ENCODE measurements at regions not wholly inside any gene's neighbourhood (a gene's known extent, or its start where the extent isn't known, plus 50 kb on each side); places are given as distances from the start of the nearest gene placed in this dataset.

DNA sequence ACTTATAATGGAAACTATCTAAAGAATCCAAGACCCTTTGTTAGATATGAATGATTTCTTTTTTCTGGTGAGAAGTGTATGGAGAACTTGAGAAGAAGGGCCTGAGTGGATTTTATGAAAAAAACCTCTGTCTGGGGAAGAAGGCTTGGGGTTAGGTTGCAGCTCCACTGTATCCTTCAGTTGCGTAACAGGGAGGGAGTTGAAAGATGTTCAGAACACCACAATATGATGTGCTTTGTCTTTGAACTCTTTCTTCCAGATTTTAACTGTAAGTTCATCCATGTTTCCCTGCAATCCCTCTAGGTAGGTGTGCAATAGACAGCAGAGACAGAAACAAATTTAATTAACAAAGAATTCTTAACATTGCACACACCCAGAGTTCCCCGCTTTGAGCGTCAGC, 125.8 kb upstream of the NFIA start:
- TF ChIP-seq, protein P1, sequence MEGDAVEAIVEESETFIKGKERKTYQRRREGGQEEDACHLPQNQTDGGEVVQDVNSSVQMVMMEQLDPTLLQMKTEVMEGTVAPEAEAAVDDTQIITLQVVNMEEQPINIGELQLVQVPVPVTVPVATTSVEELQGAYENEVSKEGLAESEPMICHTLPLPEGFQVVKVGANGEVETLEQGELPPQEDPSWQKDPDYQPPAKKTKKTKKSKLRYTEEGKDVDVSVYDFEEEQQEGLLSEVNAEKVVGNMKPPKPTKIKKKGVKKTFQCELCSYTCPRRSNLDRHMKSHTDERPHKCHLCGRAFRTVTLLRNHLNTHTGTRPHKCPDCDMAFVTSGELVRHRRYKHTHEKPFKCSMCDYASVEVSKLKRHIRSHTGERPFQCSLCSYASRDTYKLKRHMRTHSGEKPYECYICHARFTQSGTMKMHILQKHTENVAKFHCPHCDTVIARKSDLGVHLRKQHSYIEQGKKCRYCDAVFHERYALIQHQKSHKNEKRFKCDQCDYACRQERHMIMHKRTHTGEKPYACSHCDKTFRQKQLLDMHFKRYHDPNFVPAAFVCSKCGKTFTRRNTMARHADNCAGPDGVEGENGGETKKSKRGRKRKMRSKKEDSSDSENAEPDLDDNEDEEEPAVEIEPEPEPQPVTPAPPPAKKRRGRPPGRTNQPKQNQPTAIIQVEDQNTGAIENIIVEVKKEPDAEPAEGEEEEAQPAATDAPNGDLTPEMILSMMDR (IDR thresholded peaks at IDR 0.05; ENCODE audit: low read depth, low read length, missing control alignments): no peak
- in situ Hi-C loops (cut with HindIII; ENCODE audit: low sequenced_read_pairs): loop anchor here (5.0 kb wide), 1 partner anchor 89 kb away; no protein-coding TSS in a partner anchor
- DNase-seq (ENCODE audit: low read depth): no peak
- no peak overlapping the region for H3K4me3 ChIP-seq (ENCODE audit: low read depth, low read length)

DNA sequence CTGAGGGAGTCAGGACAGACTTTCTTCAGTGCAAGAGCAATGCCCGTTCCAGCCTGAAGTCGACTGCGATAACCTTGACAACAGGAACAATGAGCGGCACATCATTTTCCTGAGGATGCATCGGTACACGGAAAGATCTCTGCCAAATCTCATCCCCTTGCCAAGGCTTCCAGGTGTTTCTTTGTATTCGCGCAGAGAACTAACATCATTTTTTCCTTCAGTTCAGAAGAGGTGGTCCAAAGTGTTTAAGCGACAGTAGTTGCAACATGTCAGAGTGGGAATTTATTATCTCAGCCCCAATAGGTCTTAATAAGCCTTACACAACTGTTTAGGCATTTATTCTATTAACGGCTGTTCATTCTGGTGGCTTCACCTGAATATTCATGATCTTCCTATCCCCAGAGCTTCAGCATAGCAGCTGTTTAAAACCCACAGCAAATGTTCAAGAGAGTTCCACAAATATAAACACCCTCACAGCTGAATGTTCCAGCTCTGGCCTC, 129.7 kb upstream of the NFIA start:
- TF ChIP-seq, protein P1 (IDR thresholded peaks at IDR 0.05; ENCODE audit: low read depth, low read length, missing control alignments): no peak
- no peak for DNase-seq (ENCODE audit: low read depth)
- H3K4me3 ChIP-seq (ENCODE audit: low read depth, low read length): no peak overlapping the region
- in situ Hi-C loops (cut with HindIII; ENCODE audit: low sequenced_read_pairs): no loop called here

DNA sequence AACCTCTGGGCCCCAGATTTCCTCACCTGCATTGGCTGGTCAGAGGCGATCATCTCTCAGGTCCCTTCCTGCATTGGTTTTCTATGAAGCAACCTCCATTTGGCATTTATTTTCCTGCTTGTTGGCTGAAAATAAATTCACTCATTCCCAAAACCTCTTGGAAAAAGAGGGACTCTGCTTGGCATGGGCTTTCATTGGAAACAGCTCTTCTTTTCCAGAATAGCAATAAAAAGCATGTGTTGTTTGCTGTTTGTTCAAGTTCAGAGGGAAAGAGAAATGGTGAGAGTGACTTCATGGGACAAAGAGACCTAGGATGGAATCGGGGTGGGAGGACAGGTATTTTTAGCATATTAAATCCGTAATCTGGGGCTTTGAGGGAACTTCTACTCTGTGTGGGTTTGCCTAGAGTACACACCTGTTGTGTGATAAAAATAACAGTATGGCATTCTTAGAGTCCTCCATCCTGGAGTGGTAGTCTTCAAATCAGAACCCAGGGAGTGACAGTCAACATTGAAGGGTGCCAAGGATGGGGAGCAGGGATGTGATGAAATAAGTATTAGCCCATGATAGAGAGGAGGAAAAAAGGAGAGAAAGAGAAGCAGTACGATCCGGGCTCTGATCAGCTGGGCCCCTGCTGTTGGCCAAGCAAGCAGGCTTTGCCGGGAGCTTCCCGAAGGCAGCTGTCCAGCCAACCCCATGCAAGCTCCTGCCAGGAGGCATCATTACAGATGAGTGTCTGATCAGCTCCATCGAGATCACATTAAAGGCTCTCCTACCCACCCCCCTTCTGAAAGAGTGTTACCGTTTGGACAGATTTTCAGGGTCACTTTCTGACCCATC, 131.9 kb upstream of the NFIA start:
- TF ChIP-seq, protein P1 (IDR thresholded peaks at IDR 0.05; ENCODE audit: low read depth, low read length, missing control alignments): no peak
- DNase-seq (ENCODE audit: low read depth): no peak
- in situ Hi-C loops (cut with HindIII; ENCODE audit: low sequenced_read_pairs): no loop called here
- no peak overlapping the region for H3K4me3 ChIP-seq (ENCODE audit: low read depth, low read length)

DNA sequence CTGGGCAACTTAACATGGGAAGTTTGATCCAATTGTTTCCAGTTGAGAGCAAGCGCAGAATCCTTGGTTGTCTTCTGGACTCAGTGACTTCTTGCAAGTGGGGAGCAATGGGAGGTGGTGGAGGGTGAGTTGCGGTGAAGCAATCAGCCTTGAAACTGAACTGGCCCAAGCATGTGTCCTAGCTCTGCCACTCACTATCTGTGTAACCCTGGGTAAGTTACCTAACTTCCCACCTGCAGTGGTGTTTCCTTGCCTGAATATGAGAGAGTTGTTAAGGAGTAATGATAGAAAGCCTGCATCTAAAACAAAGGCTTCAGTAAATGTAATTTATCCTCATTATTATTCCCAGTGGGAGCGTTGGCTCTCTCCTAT, 132.5 kb upstream of the NFIA start:
- TF ChIP-seq, protein P1 (IDR thresholded peaks at IDR 0.05; ENCODE audit: low read depth, low read length, missing control alignments): no peak
- in situ Hi-C loops (cut with HindIII; ENCODE audit: low sequenced_read_pairs): no loop called here
- no peak for DNase-seq (ENCODE audit: low read depth)
- H3K4me3 ChIP-seq (ENCODE audit: low read depth, low read length): no peak overlapping the region

DNA sequence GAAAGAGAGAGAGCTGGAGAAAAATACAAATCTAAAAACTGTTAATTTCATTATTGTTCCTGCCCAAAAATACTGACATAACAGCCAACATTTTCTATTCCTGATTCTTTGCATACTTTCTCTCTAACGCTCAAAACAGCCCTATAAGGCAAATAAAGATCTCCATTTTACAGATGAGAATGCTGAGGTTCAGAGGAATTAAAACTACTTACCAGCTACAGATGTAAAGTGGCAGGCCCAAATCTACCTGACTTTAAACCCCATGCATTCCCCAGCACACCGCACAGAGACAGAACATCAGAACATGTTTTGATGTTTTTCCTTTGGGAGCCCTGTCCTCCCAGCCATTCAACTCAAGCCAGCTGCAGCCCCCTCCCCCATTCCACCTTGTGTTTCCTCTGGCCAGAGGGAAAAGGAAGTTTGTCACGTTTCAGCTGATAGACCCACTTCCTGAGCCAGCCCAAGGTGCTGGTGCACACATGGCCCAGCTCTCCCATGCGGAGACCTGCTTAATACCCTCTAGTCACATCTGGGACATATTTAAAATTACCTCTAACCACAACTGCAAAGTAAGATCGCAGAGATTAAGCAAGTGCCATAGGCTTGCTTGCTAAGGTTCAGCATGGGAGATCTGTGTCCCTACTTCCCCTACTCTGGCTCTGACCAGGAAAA, 133.1 kb upstream of the NFIA start:
- H3K4me3 ChIP-seq (ENCODE audit: low read depth, low read length): no peak overlapping the region
- TF ChIP-seq, protein P1 (IDR thresholded peaks at IDR 0.05; ENCODE audit: low read depth, low read length, missing control alignments): no peak
- in situ Hi-C loops (cut with HindIII; ENCODE audit: low sequenced_read_pairs): no loop called here
- DNase-seq (ENCODE audit: low read depth): no peak

DNA sequence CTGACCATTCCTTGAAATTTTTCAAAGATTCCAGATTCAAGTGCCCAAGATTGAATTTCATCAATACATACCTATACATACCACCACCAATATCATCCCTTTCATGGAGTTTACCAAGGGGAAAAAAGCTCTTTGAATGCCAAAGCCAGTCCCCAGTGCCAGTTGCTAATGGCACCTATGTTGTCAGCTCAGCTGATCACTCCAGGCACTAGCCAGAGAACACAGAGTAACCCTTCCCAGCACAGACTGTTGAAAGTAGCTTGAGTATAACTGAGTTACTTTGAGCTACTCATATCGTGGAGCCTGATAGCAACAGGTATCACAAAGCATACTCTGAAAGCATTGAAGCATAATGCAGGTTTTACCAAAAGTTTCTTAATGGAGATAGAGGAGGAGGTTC, 133.9 kb upstream of the NFIA start:
- no peak for DNase-seq (ENCODE audit: low read depth)
- H3K4me3 ChIP-seq (ENCODE audit: low read depth, low read length): no peak overlapping the region
- TF ChIP-seq, protein P1 (IDR thresholded peaks at IDR 0.05; ENCODE audit: low read depth, low read length, missing control alignments): no peak
- in situ Hi-C loops (cut with HindIII; ENCODE audit: low sequenced_read_pairs): no loop called here
